ENCODE measurements at regions not wholly inside any gene's neighbourhood (a gene's known extent, or its start where the extent isn't known, plus 50 kb on each side); places are given as distances from the start of the nearest gene placed in this dataset.

DNA sequence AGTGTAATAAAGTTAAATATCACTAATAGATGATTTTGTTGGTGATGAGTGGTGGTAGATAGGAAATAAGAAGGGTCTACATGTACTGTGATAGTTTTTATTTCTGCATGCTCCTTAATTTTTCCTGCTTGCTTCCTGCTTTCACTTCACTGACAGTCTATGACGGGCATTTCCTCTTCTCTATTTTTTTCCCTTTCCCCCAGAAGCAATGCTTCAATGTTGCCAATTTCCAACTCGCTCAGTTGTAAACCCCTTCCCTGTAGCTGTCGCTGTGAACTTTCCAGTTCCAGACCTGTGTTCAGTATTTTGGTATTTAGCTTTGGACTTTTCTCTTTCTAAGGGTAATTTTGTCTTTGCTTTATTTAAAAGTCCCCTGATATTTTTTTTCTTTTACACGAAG lies 123.5 kb upstream of the AGR3 start:
- WGBS (ENCODE audit: insufficient coverage), result 79% methylated on average over 3 of the region's 4 CpGs
- intact Hi-C loops (cut with micrococcal nuclease), result no loop called here
- no peak for TF ChIP-seq CTCF (IDR thresholded peaks at IDR 0.05)

DNA sequence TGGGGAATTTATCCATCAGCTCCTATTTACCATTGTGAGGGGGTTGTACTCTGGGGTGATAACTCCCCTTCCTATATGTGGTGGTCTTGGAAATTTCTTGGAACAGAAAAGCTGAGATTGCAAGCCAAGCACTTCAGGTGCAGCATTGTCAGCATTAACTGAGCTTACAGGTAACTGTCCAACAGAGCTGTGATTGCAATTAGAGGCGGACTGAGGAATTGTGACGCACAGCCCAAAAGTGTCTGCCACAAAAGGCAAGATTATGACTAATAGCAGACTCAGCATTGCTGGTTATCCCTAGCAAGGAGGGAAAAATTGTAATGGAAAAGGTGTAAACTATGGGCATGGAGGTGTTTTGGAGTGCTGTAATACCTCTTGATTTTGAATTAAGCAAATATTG lies 126.1 kb upstream of the AGR3 start:
- no peak for TF ChIP-seq CTCF (IDR thresholded peaks at IDR 0.05)
- H3K27ac Mint-ChIP-seq, result no peak overlapping the region
- H3K36me3 Mint-ChIP-seq, result no peaks in the 10 kb centered on the region
- intact Hi-C loops (cut with micrococcal nuclease), result no loop called here
- ATAC-seq, result no peak
- Histone ChIP-seq H3K27me3 (ENCODE audit: control insufficient read depth, insufficient read depth, low read length) (no peaks in the 10 kb centered on the region), H3K36me3 (ENCODE audit: control insufficient read depth, insufficient read depth, low read length) (no peaks in the 10 kb centered on the region), H3K4me1 (ENCODE audit: control insufficient read depth, insufficient read depth, low read length) (peaks cover 3% of the 10 kb centered on the region), H3K4me3 (ENCODE audit: low read length) (no peak overlapping the region), H3K27ac (ENCODE audit: low read length) (no peak overlapping the region), H3K9me3 (ENCODE audit: control insufficient read depth, insufficient read depth, low read length) (no peaks in the 10 kb centered on the region)
- WGBS (ENCODE audit: insufficient coverage), result 100% methylated on average over 2 of the region's 2 CpGs
- no peak for DNase-seq
- H3K4me3 Mint-ChIP-seq, result no peak overlapping the region
- H3K27me3 Mint-ChIP-seq (ENCODE audit: low read depth in 2 of 2), result peaks cover 0 to 3% of the 10 kb centered on the region in 2 donors
- H3K9me3 Mint-ChIP-seq, result no peaks in the 10 kb centered on the region
- peaks cover 14 to 17% of the 10 kb centered on the region in 2 donors for H3K4me1 Mint-ChIP-seq

More for the DNA sequence above, 123.5 kb upstream of the AGR3 start:
- H3K36me3 Mint-ChIP-seq, result no peaks in the 10 kb centered on the region
- no peaks in the 10 kb centered on the region for H3K9me3 Mint-ChIP-seq
- H3K4me1 ChIP-seq (ENCODE audit: control insufficient read depth, insufficient read depth, low read length), result no peaks in the 10 kb centered on the region
- peaks cover 6 to 8% of the 10 kb centered on the region in 2 donors for H3K4me1 Mint-ChIP-seq
- no peak overlapping the region for H3K4me3 ChIP-seq (ENCODE audit: low read length)
- peaks cover 0 to 3% of the 10 kb centered on the region in 2 donors for H3K27me3 Mint-ChIP-seq (ENCODE audit: low read depth in 2 of 2)
- no peak overlapping the region for H3K27ac ChIP-seq (ENCODE audit: low read length)
- no peak overlapping the region for H3K4me3 Mint-ChIP-seq
- no peaks in the 10 kb centered on the region for H3K36me3 ChIP-seq (ENCODE audit: control insufficient read depth, insufficient read depth, low read length)
- no peak for ATAC-seq
- DNase-seq, result no peak
- H3K9me3 ChIP-seq (ENCODE audit: control insufficient read depth, insufficient read depth, low read length), result no peaks in the 10 kb centered on the region
- no peak overlapping the region for H3K27ac Mint-ChIP-seq
- no peaks in the 10 kb centered on the region for H3K27me3 ChIP-seq (ENCODE audit: control insufficient read depth, insufficient read depth, low read length)

DNA sequence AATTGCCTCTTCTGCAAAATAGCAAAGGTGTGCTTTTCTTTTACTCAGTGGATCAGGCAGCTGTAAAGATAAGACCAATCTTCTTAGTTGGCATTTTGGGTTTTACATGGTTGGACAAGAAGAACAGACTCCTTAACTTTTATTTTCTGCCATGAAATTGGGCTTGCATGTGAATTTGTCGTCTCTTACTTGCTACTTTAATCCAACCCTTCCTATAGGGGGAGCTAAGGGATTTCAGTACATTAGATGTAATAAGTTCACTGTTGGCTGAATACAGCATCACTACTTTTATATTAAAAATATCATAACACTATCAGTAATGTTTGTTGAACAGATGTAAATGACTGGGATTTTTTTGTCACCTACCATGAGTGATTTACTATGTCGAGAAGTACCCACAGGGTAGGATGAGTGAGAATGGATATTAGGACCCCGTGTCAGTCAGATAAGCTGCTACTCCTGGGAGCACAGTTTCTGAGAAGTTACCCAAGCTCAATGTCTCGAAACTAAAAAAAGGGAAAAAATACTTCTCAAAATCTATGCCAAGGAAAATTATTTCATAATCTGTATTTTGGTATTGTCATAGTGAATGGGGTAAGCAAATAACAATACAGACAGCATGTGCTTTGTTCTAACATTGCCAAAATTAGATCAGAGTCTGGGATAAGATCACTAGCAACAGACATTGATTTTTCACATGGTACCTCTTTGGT lies 127.4 kb upstream of the AGR3 start:
- DNase-seq, result peak in 1 of 2 donors; percentile 52
- Histone ChIP-seq H3K9me3 (ENCODE audit: control insufficient read depth, insufficient read depth, low read length) (no peaks in the 10 kb centered on the region), H3K27me3 (ENCODE audit: control insufficient read depth, insufficient read depth, low read length) (no peaks in the 10 kb centered on the region), H3K27ac (ENCODE audit: low read length) (no peak overlapping the region), H3K4me1 (ENCODE audit: control insufficient read depth, insufficient read depth, low read length) (peaks cover 3% of the 10 kb centered on the region), H3K36me3 (ENCODE audit: control insufficient read depth, insufficient read depth, low read length) (no peaks in the 10 kb centered on the region), H3K4me3 (ENCODE audit: low read length) (no peak overlapping the region)
- no peak overlapping the region for H3K27ac Mint-ChIP-seq
- H3K9me3 Mint-ChIP-seq, result no peaks in the 10 kb centered on the region
- no peaks in the 10 kb centered on the region for H3K36me3 Mint-ChIP-seq
- H3K4me1 Mint-ChIP-seq, result peaks cover 14 to 25% of the 10 kb centered on the region in 2 donors
- intact Hi-C loops (cut with micrococcal nuclease), result no loop called here
- peaks cover 0 to 3% of the 10 kb centered on the region in 2 donors for H3K27me3 Mint-ChIP-seq (ENCODE audit: low read depth in 2 of 2)
- no peak overlapping the region for H3K4me3 Mint-ChIP-seq
- 54% methylated on average over 2 of the region's 4 CpGs for WGBS (ENCODE audit: insufficient coverage)
- peak; percentile 54 for TF ChIP-seq CTCF (IDR thresholded peaks at IDR 0.05)
- ATAC-seq, result peak; percentile 39 to 70 (median 59)

- Mint-ChIP-seq H3K27me3 (ENCODE audit: low read depth in 2 of 2) (peaks cover 0 to 3% of the 10 kb centered on the region in 2 donors), H3K4me1 (peaks cover 14 to 25% of the 10 kb centered on the region in 2 donors), H3K4me3 (no peak overlapping the region), H3K9me3 (no peaks in the 10 kb centered on the region), H3K27ac (peak overlapping the region in 1 of 2 donors; percentile 33), H3K36me3 (no peaks in the 10 kb centered on the region)
- TF ChIP-seq CTCF (IDR thresholded peaks at IDR 0.05), result no peak
- WGBS (ENCODE audit: insufficient coverage), result 90% methylated on average over 1 of the region's 1 CpG
- intact Hi-C loops (cut with micrococcal nuclease), result no loop called here
- no peak overlapping the region for H3K4me3 ChIP-seq (ENCODE audit: low read length)
- H3K36me3 ChIP-seq (ENCODE audit: control insufficient read depth, insufficient read depth, low read length), result no peaks in the 10 kb centered on the region
- no peaks in the 10 kb centered on the region for H3K9me3 ChIP-seq (ENCODE audit: control insufficient read depth, insufficient read depth, low read length)
- DNase-seq, result no peak
- no peak overlapping the region for H3K27ac ChIP-seq (ENCODE audit: low read length)
- H3K4me1 ChIP-seq (ENCODE audit: control insufficient read depth, insufficient read depth, low read length), result peaks cover 3% of the 10 kb centered on the region
- no peak for ATAC-seq
- no peaks in the 10 kb centered on the region for H3K27me3 ChIP-seq (ENCODE audit: control insufficient read depth, insufficient read depth, low read length)
Observed at GRCh38 chr7:17009933-17010332, 128.2 kb upstream of the AGR3 start.
